HCT116 (cell line): ENCODE measurements at regions not wholly inside any gene's neighbourhood (a gene's known extent, or its start where the extent isn't known, plus 50 kb on each side); places are given as distances from the start of the nearest gene placed in this dataset.

Experiments used
- ATAC-seq: fragments of 200-7000 bp; cut with Tn5 transposase; 2 replicates; pipeline ENCODE4 v1.9.1; 2020; ENCODE audit warnings: mild to moderate bottlenecking, moderate library complexity
- BruUV-seq: library from RNA; stranded (reverse); fragments of 400-500 nt; replicated peaks from 2 replicates; lab custom pipeline; 2021; lab: Mats Ljungman, UMichigan
- CTCF ChIA-PET: fragments of 300-600 bp; sonication (Branson Sonifier 250); formaldehyde crosslinking; loops from one replicate; lab custom pipeline; 2021; ENCODE audit warnings: antibody characterized with exemption; lab: Charles Lee
- POLR2A ChIA-PET: fragments of 300-600, 350-600 bp; sonication (Branson Sonifier 250); formaldehyde crosslinking; loops from one replicate; lab custom pipeline; 2021; ENCODE audit warnings: antibody characterized with exemption; lab: Charles Lee
- RAD21 ChIA-PET, 2 experiments: fragments of 300-600 bp; sonication (Branson Sonifier 250); formaldehyde crosslinking; loops; one replicate each; lab custom pipeline; 2023; ENCODE audit warnings: low total read pairs in 2 of 2; ENCODE audit not compliant: uncharacterized antibody in 2 of 2, unreplicated experiment in 2 of 2, low non-redundant PET in 1 of 2; lab: Charles Lee
- DNase-seq: peaks from one replicate; pipeline ENCODE4 v3.0.0-alpha.2; 2010; ENCODE audit warnings: low read depth, low spot score
- H2AFZ ChIP-seq: fragments of 200-600 bp; shearing (Covaris generic), sonication (generic); 2 replicates; pipeline ENCODE4 v1.6.1; 2017; ENCODE audit warnings: low read depth, mixed run types, mixed read lengths, antibody characterized with exemption, low read length; ENCODE audit not compliant: poor library complexity, severe bottlenecking
- H3K27ac ChIP-seq: 2 replicates; pipeline ENCODE4 v1.5.1; 2012; ENCODE audit warnings: low read depth, low read length
- H3K27me3 ChIP-seq: fragments of 200-600 bp; sonication (generic); 2 replicates; pipeline ENCODE4 v1.6.1; 2016; ENCODE audit warnings: mixed run types, low read length, mixed read lengths; ENCODE audit not compliant: insufficient read depth
- H3K36me3 ChIP-seq, 2 experiments: fragments of 200-500 bp in 1 of 2; fragments of 200-600 bp in 1 of 2; sonication (Bioruptor generic) in 1 of 2; sonication (generic) in 1 of 2; 2 replicates each; pipeline versions ENCODE4 v1.5.1 to v1.6.1; 2014 to 2016; ENCODE audit warnings: low read length in 2 of 2, inconsistent platforms in 1 of 2, mixed read lengths in 1 of 2, mixed run types in 1 of 2; ENCODE audit not compliant: insufficient read depth in 2 of 2, control insufficient read depth in 1 of 2
- H3K4me1 ChIP-seq, 2 experiments: fragments of 200-600 bp in 1 of 2; sonication (generic) in 1 of 2; 2 replicates each; pipeline versions ENCODE4 v1.5.1 to v1.6.1; 2012 to 2017; ENCODE audit warnings: low read length in 2 of 2, inconsistent platforms in 1 of 2, mild to moderate bottlenecking in 1 of 2, mixed read lengths in 1 of 2, mixed run types in 1 of 2, moderate library complexity in 1 of 2; ENCODE audit not compliant: insufficient read depth in 2 of 2, control insufficient read depth in 1 of 2
- H3K4me2 ChIP-seq: fragments of 200-600 bp; sonication (generic); 2 replicates; pipeline ENCODE4 v1.6.1; 2017; ENCODE audit warnings: mixed run types, low read length, mixed read lengths
- H3K4me3 ChIP-seq, 2 experiments: fragments of 200-600 bp in 1 of 2; sonication (generic) in 1 of 2; replicated peaks in 1 of 2; 2 replicates each; pipeline ENCODE4 v1.5.1; 2011 to 2016; ENCODE audit warnings: low read length in 2 of 2, control low read depth in 1 of 2, low read depth in 1 of 2, mild to moderate bottlenecking in 1 of 2, mixed read lengths in 1 of 2, mixed run types in 1 of 2
- H3K79me2 ChIP-seq: fragments of 200-600 bp; sonication (generic); 2 replicates; pipeline ENCODE4 v1.6.1; 2017; ENCODE audit warnings: mild to moderate bottlenecking, mixed run types, low read length, moderate library complexity, mixed read lengths; ENCODE audit not compliant: insufficient read depth
- H3K9ac ChIP-seq: fragments of 200-600 bp; sonication (generic); 2 replicates; pipeline ENCODE4 v1.6.1; 2016; ENCODE audit warnings: low read length, mixed read lengths
- H3K9me2 ChIP-seq: fragments of 200-600 bp; sonication (generic), shearing (Covaris generic); 2 replicates; pipeline ENCODE4 v1.6.1; 2017; ENCODE audit warnings: mixed run types, mild to moderate bottlenecking, moderate library complexity; ENCODE audit not compliant: insufficient read depth
- H3K9me3 ChIP-seq, 2 experiments: fragments of 200-500 bp in 1 of 2; fragments of 200-600 bp in 1 of 2; sonication (Bioruptor generic) in 1 of 2; sonication (generic) in 1 of 2; 2 replicates each; pipeline ENCODE4 v1.6.1; 2014 to 2017; ENCODE audit warnings: low read length in 2 of 2, mixed read lengths in 2 of 2, inconsistent platforms in 1 of 2, low read depth in 1 of 2, mild to moderate bottlenecking in 1 of 2, mixed run types in 1 of 2, moderate library complexity in 1 of 2; ENCODE audit not compliant: control insufficient read depth in 1 of 2, insufficient read depth in 1 of 2
- H4K20me1 ChIP-seq: fragments of 200-600 bp; sonication (generic), shearing (Covaris generic); 2 replicates; pipeline ENCODE4 v1.6.1; 2017; ENCODE audit warnings: mixed run types, mild to moderate bottlenecking, moderate library complexity; ENCODE audit not compliant: insufficient read depth
- EGR1 ChIP-seq: IDR thresholded peaks from 2 replicates; pipeline ENCODE4 v1.6.1; 2012; ENCODE audit warnings: low read depth
- EZH2 ChIP-seq: fragments of 200-600 bp; sonication (generic); IDR thresholded peaks from 2 replicates; pipeline ENCODE4 v1.6.1; 2017; ENCODE audit warnings: antibody characterized with exemption, mixed run types
- POLR2AphosphoS5 ChIP-seq: IDR thresholded peaks from 2 replicates; pipeline ENCODE4 v1.6.1; 2011; ENCODE audit warnings: mild to moderate bottlenecking, low read depth, low read length, moderate library complexity
- SIN3A ChIP-seq: IDR thresholded peaks from 2 replicates; pipeline ENCODE4 v1.6.1; 2012; ENCODE audit warnings: low read depth
- SP1 ChIP-seq: IDR thresholded peaks from 2 replicates; pipeline ENCODE4 v1.6.1; 2012; ENCODE audit warnings: low read depth
- SRF ChIP-seq: IDR thresholded peaks from 2 replicates; pipeline ENCODE4 v1.6.1; 2012; ENCODE audit warnings: low read depth
- TCF7L2 ChIP-seq: IDR thresholded peaks from 2 replicates; pipeline ENCODE4 v1.7.0; 2011; ENCODE audit warnings: borderline replicate concordance, inconsistent platforms; ENCODE audit not compliant: insufficient read depth, insufficient read length; ENCODE audit errors: extremely low read depth
- YY1 ChIP-seq: IDR thresholded peaks from 2 replicates; pipeline ENCODE4 v1.6.1; 2011; ENCODE audit warnings: low read length, low read depth, moderate library complexity, mild to moderate bottlenecking; ENCODE audit not compliant: insufficient replicate concordance; ENCODE audit errors: extremely low read depth
- ZNF274 ChIP-seq: fragments of 200-500 bp; sonication (Bioruptor generic); IDR thresholded peaks from 2 replicates; pipeline ENCODE4 v1.6.1; 2014; ENCODE audit warnings: mild to moderate bottlenecking, low read depth, low read length, inconsistent platforms
- intact Hi-C: fragments of 100-400 bp; cut with micrococcal nuclease; formaldehyde crosslinking; loops from 2 replicates; pipeline ENCODE4 v1.10.0; 2022
- TF ChIP-seq, protein P1 (sequence below): IDR thresholded peaks from 2 replicates; pipeline ENCODE4 v1.6.1; 2011; ENCODE audit warnings: mild to moderate bottlenecking, low read length, moderate library complexity; ENCODE audit not compliant: insufficient replicate concordance; ENCODE audit errors: extremely low read depth
- TF ChIP-seq, protein P2 (sequence below), 3 experiments: fragments of 200-600 bp in 1 of 3; sonication (generic) in 1 of 3; IDR thresholded peaks in 2 of 3; conservative IDR thresholded peaks in 1 of 3; 2 replicates each; pipeline ENCODE4 v1.5.1; 2012 to 2017; ENCODE audit warnings: low read depth in 2 of 3, low read length in 2 of 3, antibody characterized with exemption in 1 of 3, borderline replicate concordance in 1 of 3, control low read depth in 1 of 3, mild to moderate bottlenecking in 1 of 3, mixed read lengths in 1 of 3, mixed run types in 1 of 3, moderate library complexity in 1 of 3; ENCODE audit not compliant: insufficient read depth in 1 of 3
- TF ChIP-seq, protein P3 (sequence below): IDR thresholded peaks from 2 replicates; pipeline ENCODE4 v1.6.1; 2012; ENCODE audit warnings: low read depth

DNA sequence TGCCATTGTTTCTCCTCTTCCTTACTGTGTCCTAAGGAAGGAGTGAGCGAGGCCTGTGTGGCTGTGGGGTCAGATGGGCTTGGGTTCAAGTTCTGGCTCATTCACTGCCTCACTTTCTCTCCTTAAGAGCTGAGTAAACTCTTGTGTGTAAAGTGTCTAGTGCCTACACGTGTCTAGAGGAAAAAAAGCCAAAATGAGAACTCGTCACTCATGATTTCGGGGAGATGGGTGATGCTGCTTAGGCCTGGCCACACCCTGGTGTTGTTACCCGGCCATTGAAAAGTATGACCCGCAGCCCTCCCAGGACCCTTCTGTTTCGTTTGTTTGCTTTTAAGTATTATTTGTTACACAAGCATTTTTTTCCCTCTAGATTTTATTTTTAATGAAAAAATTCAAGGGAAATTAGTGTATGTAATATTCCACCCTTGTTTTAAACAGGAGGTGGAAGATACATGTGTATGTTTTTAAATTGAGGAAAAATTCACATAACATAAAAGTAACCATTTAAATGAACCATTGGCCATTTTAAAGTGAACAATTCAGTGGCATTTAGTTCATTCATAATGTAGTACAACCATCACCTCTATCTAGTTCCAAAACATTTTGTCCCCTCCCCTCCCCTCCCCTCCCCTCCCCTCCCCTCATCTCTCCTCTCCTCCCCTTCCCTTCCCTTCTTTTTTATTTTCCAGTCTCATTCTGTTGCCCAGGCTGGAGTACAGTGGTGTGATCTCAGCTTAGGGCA lies 71.0 kb downstream of the CEBPB start (continued):
- TF ChIP-seq, protein P1, sequence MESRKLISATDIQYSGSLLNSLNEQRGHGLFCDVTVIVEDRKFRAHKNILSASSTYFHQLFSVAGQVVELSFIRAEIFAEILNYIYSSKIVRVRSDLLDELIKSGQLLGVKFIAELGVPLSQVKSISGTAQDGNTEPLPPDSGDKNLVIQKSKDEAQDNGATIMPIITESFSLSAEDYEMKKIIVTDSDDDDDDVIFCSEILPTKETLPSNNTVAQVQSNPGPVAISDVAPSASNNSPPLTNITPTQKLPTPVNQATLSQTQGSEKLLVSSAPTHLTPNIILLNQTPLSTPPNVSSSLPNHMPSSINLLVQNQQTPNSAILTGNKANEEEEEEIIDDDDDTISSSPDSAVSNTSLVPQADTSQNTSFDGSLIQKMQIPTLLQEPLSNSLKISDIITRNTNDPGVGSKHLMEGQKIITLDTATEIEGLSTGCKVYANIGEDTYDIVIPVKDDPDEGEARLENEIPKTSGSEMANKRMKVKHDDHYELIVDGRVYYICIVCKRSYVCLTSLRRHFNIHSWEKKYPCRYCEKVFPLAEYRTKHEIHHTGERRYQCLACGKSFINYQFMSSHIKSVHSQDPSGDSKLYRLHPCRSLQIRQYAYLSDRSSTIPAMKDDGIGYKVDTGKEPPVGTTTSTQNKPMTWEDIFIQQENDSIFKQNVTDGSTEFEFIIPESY, result no peak

DNA sequence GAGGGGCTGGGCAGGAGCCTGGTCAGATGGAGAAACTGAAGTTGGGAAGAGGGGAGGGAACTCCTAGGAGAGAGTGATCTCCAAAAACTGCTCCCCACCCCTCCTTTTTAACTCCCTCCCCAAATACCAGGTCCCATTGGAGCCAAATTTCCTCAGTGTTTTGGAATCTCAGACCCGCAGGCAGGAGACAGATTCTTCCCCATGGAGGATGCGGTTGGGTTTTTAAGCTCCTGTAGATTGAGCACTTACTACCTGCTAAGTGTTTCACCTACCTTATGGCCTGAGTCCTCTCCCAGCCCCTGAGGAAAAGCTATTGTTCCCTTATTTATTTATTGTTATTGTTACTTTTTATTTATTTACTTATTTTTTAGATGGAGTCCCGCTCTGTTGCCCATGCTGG lies 73.2 kb downstream of the CEBPB start:
- Histone ChIP-seq H2AFZ (no peak overlapping the region), H3K4me1 (peaks cover 52 to 64% of the 10 kb centered on the region in 2 experiments), H4K20me1 (no peaks in the 10 kb centered on the region), H3K9me3 (no peaks in the 10 kb centered on the region), H3K79me2 (no peaks in the 10 kb centered on the region), H3K9ac (no peak overlapping the region), H3K27ac (no peak overlapping the region), H3K27me3 (no peaks in the 10 kb centered on the region), H3K4me3 (no peak overlapping the region), H3K4me2 (no peak overlapping the region), H3K9me2 (no peaks in the 10 kb centered on the region), H3K36me3 (no peaks in the 10 kb centered on the region)
- intact Hi-C loops, result no loop called here
- DNase-seq (no peak), ATAC-seq (no peak)
- ChIA-PET RAD21 (no interaction called here), CTCF (no interaction called here), POLR2A (interaction anchor here (2.9 kb wide), 1 partner anchor 21 kb away, joined by 11 read pairs; no protein-coding TSS in a partner anchor)
- BruUV-seq, result no TSS peak
- no peak for TF ChIP-seq ZNF274
- TF ChIP-seq, protein P1, result no peak
- no peak for TF ChIP-seq EZH2
- TF ChIP-seq EGR1, result no peak
- TF ChIP-seq, protein P2, sequence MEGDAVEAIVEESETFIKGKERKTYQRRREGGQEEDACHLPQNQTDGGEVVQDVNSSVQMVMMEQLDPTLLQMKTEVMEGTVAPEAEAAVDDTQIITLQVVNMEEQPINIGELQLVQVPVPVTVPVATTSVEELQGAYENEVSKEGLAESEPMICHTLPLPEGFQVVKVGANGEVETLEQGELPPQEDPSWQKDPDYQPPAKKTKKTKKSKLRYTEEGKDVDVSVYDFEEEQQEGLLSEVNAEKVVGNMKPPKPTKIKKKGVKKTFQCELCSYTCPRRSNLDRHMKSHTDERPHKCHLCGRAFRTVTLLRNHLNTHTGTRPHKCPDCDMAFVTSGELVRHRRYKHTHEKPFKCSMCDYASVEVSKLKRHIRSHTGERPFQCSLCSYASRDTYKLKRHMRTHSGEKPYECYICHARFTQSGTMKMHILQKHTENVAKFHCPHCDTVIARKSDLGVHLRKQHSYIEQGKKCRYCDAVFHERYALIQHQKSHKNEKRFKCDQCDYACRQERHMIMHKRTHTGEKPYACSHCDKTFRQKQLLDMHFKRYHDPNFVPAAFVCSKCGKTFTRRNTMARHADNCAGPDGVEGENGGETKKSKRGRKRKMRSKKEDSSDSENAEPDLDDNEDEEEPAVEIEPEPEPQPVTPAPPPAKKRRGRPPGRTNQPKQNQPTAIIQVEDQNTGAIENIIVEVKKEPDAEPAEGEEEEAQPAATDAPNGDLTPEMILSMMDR (IDR thresholded peaks at IDR 0.05 in 2 of 3, conservative IDR thresholded peaks at IDR 0.05 in 1 of 3; ENCODE audit: borderline replicate concordance in 1 of 3, insufficient read depth in 1 of 3, low read depth in 2 of 3, low read length in 2 of 3), result no peak
- TF ChIP-seq SP1, result no peak
- TF ChIP-seq POLR2AphosphoS5, result no peak
- no peak for TF ChIP-seq SRF
- TF ChIP-seq SIN3A, result no peak
- TF ChIP-seq, protein P3, sequence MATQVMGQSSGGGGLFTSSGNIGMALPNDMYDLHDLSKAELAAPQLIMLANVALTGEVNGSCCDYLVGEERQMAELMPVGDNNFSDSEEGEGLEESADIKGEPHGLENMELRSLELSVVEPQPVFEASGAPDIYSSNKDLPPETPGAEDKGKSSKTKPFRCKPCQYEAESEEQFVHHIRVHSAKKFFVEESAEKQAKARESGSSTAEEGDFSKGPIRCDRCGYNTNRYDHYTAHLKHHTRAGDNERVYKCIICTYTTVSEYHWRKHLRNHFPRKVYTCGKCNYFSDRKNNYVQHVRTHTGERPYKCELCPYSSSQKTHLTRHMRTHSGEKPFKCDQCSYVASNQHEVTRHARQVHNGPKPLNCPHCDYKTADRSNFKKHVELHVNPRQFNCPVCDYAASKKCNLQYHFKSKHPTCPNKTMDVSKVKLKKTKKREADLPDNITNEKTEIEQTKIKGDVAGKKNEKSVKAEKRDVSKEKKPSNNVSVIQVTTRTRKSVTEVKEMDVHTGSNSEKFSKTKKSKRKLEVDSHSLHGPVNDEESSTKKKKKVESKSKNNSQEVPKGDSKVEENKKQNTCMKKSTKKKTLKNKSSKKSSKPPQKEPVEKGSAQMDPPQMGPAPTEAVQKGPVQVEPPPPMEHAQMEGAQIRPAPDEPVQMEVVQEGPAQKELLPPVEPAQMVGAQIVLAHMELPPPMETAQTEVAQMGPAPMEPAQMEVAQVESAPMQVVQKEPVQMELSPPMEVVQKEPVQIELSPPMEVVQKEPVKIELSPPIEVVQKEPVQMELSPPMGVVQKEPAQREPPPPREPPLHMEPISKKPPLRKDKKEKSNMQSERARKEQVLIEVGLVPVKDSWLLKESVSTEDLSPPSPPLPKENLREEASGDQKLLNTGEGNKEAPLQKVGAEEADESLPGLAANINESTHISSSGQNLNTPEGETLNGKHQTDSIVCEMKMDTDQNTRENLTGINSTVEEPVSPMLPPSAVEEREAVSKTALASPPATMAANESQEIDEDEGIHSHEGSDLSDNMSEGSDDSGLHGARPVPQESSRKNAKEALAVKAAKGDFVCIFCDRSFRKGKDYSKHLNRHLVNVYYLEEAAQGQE, result no peak
- TF ChIP-seq TCF7L2, result no peak
- TF ChIP-seq YY1, result no peak
